T47D (cell line): ENCODE measurements at regions not wholly inside any gene's neighbourhood (a gene's known extent, or its start where the extent isn't known, plus 50 kb on each side); places are given as distances from the start of the nearest gene placed in this dataset.
"Not testable (repeated sequence)": the region's sequence is repeated elsewhere in the genome, so short reads cannot be mapped to it uniquely, and the experiment has no call there.

ENCODE experiments used
- DNase-seq, 2 experiments: peaks; one replicate each; pipeline versions ENCODE4 v3.0.0 to v3.0.0-alpha.2; 2011 to 2012; ENCODE audit warnings: low read depth in 1 of 2, low spot score in 1 of 2
- JUND ChIP-seq: IDR thresholded peaks from 2 replicates; pipeline ENCODE4 v1.6.1; 2012; ENCODE audit warnings: low read depth
- in situ Hi-C: cut with HindIII; loops from 2 replicates; pipeline ENCODE4 v1.10.0; 2016; ENCODE audit warnings: low sequenced_read_pairs, low pct_unique_long_range_greater_than_20kb

DNA sequence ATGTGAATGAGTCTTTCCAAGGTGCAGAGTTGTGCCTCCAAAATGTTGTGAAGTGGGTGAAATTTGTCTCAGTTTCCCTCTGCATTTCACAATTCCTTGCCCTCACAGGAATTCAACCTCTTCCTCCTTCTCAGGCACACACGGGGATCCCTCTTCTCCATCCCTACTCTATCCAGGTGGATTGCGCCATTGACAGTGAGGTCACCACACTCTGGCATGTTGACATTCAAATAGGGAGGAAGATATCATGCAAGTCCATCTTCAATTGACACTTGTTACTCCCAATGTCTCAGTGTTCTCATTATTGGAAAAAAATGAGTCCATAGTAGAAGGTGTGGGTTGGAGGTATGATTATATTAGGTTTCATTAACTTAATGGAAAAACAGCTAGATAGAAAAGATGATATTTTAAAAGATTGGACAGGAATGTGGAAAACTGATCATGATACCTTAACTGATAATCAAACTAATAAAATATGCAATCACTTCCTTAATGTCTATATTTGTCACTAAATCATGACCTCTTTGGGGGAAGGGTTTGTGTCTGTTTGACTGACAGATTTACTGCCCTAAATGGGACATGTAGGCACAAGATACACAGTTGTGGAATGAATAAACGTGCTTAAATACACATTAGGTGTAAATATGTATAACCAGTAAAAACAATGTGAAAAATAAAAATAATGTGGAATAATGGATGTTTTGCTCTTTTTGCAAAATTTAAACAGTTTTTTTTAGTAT, 213.8 kb upstream of the SLC8A1 start:
- no peak for DNase-seq
- in situ Hi-C loops, result no loop called here
- TF ChIP-seq JUND, result no peak

DNA sequence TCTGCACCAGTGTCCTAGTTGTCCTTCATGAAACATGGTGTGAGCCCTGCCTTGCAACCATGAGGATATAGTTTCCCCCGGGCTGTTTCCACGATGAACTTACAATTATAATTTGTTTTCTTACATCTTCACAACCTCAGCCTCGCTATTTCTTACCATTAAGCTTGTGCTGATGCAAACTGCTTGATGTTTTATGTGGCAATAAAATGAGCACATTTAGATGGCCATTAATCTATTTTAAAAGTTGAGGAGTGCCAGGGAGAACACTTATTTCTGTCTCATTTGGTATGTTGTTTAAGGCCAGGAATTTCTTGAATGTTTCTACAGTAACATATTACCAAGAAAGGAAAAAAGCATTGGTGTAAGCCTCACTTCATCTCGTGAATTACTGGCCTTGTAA, 214.5 kb upstream of the SLC8A1 start:
- in situ Hi-C loops, result no loop called here
- no peak for TF ChIP-seq JUND

DNA sequence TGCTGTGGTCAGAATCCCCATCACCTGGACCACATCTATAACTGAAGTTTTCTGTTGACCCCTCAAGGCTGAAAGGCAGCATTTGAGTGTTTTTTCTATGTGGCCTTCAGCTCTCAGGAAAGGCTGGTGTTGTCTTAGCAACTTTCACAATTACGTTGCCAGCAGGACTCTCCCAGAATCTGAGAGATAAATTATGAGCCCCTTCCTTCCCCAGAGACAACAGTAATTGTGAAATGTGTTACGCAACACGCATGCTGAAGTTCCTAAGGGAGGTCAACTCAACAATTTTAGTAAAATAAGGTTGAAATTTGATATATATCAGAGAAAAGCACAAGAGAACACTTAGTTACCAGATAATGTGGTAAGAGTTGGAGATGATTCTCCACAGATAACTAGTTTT, 216.5 kb upstream of the SLC8A1 start:
- in situ Hi-C loops, result no loop called here
- no peak for TF ChIP-seq JUND
- DNase-seq, result no peak

More for the DNA sequence above, 214.5 kb upstream of the SLC8A1 start:
- DNase-seq, result no peak

DNA sequence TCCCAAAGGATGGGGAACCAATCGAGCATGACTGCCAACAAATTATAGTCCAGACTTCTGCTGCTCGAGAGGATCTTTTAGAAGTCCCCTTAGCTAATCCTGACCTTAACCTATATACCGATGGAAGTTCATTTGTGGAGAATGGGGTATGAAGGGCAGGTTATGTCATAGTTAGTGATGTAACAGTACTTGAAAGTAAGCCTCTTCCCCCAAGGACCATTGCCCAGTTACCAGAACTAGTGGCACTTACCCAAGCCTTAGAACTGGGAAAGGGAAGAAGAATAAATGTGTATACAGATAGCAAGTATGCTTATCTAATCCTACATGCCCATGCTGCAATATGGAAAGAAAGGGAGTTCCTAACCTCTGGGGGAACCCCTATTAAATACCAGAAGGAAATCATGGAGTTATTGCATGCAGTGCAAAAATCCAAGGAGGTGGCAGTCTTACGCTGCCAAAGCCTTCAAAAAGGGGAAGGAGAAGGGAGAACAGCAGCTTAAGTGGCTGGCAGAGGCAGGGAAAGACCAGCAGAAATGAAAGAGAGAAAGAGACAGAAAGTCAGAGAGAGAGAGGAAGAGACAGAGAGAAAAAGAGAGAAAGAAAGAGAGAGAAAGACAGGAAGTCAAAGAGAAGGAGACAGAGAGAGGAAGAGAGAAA, 224.4 kb upstream of the SLC8A1 start:
- in situ Hi-C loops, DNase-seq: not testable (repeated sequence)

DNA sequence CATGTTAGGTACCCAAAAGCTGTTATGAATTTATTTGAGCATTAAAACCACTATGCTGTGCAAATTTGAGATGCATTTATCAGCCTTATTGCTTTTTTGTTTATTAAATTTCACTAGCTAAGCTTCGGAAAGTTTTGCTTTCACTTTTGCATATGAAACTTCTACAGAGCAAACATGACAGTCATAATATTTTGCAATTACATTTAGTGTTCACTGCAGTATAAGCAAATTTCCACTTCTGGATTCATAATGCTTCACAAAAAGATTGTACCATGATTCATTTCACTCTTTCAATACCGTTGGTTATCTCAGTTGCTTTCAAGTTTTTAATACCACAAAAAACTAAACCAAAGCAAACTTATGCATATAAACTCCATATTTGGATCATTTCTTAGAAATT, 228.7 kb upstream of the SLC8A1 start:
- no peak for DNase-seq
- in situ Hi-C loops, result no loop called here
- no peak for TF ChIP-seq JUND

DNA sequence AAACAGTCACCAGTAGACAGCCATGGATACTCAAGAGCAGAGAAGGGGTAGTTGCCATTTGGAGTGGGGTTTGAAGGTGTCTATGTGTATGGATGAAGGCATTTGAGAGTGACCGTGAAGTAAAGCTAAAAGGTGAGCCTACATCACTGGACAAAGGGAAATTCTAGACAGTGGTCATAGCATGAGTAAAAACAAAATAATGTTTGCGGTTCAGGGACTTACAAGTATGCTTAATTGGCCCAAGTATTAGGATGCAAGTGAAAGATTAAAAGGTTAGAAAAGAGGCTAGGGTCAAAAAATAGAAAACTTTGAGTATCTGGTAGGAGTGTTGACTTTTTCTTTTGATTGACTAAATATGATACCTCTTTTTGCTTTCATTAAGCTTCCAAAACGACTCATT, 238.1 kb upstream of the SLC8A1 start:
- no peak for TF ChIP-seq JUND
- in situ Hi-C loops, result no loop called here

DNA sequence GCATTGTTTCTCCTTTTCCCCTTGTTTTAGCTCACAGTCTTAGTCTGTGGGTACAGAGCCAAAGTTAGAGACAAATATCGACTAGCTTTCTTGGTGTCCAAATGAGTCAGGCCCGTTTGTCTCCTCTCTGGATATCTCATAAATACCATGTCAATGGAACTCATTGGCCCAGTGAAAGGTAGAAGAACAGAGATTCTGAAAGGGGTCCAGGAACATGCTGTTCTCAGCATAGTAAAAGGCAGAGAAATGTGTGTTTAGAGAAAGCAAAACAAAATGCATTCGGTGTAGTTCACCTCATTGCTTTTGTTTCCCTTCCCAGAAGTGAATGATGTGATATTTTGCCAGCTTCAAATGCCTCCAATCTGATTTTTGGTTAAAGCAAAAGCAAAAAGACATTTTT, 238.6 kb upstream of the SLC8A1 start:
- in situ Hi-C loops, result no loop called here
- DNase-seq, result no peak
- no peak for TF ChIP-seq JUND

More for the DNA sequence above, 238.1 kb upstream of the SLC8A1 start:
- DNase-seq, result no peak

DNA sequence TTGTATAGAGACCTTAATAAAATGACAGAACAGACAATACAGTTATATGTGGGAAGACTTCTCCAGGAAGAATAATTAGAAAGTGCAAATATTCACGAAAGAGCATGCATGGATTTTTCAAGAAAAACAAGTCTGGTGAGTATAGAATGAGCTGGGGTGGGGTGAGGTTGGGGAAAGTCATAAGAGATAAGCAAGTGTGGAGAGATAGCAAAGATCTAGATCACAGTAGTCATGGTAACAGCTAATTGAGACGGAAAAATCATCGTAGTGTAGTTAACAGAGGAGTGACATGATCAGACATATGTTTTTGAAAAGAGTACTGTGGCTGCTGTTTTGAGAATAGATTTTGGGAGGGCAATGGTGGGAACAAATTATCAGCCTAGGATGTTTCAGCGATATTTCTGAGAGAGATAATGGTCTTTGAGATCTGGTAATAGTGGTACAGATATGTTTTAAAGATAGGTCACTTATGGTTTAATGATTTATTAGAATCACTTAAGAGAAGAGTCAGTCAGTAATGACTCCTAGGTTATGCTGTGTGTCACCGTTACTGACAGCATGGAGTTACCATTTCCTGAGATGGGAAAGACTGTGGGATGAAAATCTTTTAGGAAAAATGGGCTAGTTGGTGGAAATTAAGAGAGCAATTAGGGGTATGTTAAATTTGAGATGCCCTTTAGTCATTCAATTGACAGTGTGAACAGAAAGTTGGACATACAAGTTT, 248.5 kb upstream of the SLC8A1 start:
- TF ChIP-seq JUND, result no peak
- in situ Hi-C loops, result no loop called here
- no peak for DNase-seq

DNA sequence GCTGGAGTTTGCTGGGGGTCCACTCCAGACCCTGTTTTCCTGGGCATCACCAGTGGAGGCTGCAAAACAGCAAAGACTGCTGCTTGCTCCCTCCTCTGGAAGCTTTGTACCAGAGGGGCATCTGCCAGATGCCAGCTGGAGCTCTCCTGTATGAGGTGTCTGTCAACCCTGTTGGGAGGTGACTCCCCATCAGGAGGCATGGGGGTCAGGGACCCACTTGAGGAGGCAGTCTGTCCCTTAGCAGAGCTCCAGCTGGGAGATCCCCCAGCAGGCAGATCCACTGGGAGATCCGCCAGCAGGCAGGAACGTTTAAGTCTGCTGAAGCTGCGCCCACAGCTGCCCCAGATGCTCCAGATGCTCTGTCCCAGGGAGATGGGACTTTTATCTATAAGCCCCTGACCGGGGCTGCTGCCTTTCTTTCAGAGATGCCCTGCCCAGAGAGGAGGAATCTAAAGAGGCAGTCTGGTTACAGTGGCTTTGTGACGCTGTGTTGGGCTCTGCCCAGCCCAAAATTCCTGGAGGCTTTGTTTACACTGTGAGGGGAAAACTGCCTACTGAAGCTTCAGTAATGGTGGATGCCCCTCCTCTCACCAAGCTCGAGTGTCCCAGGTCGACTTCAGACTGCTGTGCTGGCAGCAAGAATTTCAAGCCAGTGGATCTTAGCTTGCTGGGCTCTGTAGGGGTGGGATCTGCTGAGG, 260.5 kb upstream of the SLC8A1 start:
- in situ Hi-C loops, DNase-seq: not testable (repeated sequence)

DNA sequence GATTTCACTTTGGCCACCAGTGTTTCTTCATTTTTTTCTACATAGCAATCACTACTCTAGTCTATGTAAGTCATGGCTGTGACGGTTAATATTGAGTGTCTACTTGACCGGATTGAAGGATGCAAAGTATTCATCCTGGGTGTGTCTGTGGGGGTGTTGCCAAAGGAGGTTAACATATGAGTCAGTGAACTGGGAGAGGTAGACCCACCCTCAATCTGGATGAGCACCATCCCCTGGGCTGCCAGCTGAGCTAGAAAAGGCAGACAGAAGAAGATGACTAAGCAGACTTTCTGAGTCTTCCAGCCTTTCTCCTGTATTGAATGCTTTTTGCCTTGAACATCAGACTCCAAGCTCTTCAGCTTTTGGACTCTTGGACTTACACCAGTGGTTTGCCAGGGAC, 265.0 kb upstream of the SLC8A1 start:
- in situ Hi-C loops, result no loop called here
- TF ChIP-seq JUND, result no peak
- no peak for DNase-seq

DNA sequence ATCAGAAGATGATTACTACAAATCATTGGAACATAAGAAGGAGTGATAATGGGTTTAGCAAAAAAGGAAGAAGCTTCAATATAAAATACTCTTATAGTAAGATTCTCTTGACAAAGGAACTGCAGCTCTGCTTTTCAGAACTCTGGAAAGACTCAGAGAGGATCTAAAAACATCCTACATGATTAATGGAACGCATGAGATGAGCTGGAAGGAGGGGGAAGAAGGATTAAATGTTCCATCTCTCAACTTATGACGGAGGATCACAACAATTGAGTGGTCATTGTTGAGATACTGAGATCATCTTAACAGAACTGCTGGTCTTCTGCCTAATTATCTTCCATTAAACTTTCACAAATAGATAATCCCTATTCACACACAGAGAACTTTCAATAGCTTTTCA, 267.5 kb upstream of the SLC8A1 start:
- no peak for TF ChIP-seq JUND
- DNase-seq, result no peak
- in situ Hi-C loops, result no loop called here

DNA sequence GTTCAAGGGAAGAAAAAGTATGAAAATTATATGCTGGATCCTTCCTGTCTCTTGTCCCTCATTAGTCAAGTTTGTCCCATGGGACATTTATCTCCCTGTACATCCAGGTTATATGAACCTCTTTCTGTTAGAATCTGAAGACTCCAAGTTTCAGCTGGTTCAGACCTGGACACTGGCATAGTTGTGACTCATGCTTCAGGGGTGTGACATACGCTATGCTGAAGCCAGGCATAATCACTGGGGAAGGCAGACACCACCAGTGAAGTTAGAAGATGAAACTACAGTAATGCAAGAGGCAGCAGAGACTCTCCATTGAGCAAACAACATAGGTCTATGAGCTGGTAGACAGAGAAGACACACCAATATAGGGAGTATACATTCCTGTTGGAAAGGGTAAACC, 269.7 kb upstream of the SLC8A1 start:
- TF ChIP-seq JUND, result no peak
- in situ Hi-C loops, result no loop called here
- DNase-seq, result no peak

DNA sequence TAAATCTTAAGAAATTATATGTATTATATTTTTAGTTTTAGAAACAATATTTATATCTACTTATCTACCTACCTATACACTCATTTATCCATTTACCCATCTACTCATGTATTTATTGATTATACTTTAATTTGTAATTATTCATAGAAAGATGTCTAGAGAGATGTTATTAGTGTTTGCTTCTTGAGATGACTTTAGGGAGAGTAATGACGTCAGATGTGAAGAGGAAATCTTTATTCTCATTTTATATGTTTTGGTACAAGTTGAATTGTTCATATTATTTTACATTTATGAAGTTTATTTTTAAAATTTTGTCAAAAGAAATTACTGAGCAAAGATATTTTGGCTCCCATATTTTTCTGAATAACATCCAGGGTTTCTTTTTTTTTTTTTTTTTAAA, 271.3 kb upstream of the SLC8A1 start:
- no peak for DNase-seq
- in situ Hi-C loops, result no loop called here
- TF ChIP-seq JUND, result no peak
